ENCODE measurements at regions not wholly inside any gene's neighbourhood (a gene's known extent, or its start where the extent isn't known, plus 50 kb on each side); places are given as distances from the start of the nearest gene placed in this dataset.

DNA sequence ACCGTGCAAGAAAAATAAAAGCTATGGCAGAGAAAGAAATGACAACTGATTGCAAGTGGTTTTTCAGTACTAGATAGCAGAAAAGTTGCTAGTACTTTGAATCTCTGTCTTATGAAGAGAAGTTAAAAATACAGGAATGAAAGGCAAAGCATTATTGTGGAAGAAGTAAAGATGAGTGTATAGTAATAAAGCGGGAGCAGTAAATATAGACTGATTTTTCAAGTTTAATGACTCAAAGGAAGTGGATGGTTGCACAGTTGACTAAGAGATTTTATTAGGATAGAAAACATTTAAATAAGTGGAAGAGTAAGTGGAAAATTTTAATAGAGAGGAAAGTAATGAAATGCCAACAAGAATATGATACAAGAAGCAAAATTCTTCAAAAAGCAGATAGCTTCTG lies 1076.1 kb upstream of the CADM2 start:
- TF ChIP-seq, protein P1, sequence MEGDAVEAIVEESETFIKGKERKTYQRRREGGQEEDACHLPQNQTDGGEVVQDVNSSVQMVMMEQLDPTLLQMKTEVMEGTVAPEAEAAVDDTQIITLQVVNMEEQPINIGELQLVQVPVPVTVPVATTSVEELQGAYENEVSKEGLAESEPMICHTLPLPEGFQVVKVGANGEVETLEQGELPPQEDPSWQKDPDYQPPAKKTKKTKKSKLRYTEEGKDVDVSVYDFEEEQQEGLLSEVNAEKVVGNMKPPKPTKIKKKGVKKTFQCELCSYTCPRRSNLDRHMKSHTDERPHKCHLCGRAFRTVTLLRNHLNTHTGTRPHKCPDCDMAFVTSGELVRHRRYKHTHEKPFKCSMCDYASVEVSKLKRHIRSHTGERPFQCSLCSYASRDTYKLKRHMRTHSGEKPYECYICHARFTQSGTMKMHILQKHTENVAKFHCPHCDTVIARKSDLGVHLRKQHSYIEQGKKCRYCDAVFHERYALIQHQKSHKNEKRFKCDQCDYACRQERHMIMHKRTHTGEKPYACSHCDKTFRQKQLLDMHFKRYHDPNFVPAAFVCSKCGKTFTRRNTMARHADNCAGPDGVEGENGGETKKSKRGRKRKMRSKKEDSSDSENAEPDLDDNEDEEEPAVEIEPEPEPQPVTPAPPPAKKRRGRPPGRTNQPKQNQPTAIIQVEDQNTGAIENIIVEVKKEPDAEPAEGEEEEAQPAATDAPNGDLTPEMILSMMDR (IDR thresholded peaks at IDR 0.05), result no peak
- Histone ChIP-seq H3K27me3 (no peaks in the 10 kb centered on the region), H3K36me3 (no peaks in the 10 kb centered on the region), H3K4me3 (no peak overlapping the region), H3K9me3 (no peaks in the 10 kb centered on the region), H3K4me1 (no peaks in the 10 kb centered on the region), H3K27ac (no peak overlapping the region)
- intact Hi-C loops (cut with DNase I; ENCODE audit: low total_unique reads), result no loop called here
- DNase-seq, result no peak

- Histone ChIP-seq H3K4me1 (no peaks in the 10 kb centered on the region), H3K9me3 (no peaks in the 10 kb centered on the region), H3K27ac (no peak overlapping the region), H3K36me3 (no peaks in the 10 kb centered on the region), H3K4me3 (no peak overlapping the region), H3K27me3 (no peaks in the 10 kb centered on the region)
- intact Hi-C loops (cut with DNase I; ENCODE audit: low total_unique reads), result no loop called here
- DNase-seq, result no peak
- TF ChIP-seq, protein P1 (IDR thresholded peaks at IDR 0.05), result no peak
These were observed 1068.6 kb upstream of the CADM2 start for GRCh38 chr3:83890039-83890762.

DNA sequence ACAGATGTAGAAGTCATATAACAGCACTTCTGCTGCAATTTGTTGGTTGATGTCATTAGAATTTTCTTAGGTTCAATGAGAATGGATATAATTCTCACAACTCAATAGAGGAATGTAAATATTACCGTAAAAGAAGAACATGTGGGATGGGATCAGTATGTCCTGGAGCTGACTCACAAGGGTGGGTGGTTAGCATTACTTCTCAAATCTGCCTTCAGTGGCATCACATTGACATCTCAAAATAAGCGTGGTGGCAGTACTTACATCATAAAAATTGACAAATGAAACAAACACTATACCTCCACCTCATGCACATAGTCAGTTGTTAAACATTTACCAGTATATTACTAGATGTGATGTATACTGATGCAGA lies 1068.0 kb upstream of the CADM2 start:
- Histone ChIP-seq H3K27ac (no peak overlapping the region), H3K27me3 (no peaks in the 10 kb centered on the region), H3K9me3 (no peaks in the 10 kb centered on the region), H3K4me3 (no peak overlapping the region), H3K4me1 (no peaks in the 10 kb centered on the region), H3K36me3 (no peaks in the 10 kb centered on the region)
- DNase-seq, result no peak
- TF ChIP-seq, protein P1 (IDR thresholded peaks at IDR 0.05), result no peak
- intact Hi-C loops (cut with DNase I; ENCODE audit: low total_unique reads), result no loop called here

GRCh38 chr3:83894223-83894622 lies 1064.6 kb upstream of the CADM2 start:
- Histone ChIP-seq H3K27me3 (no peaks in the 10 kb centered on the region), H3K4me3 (no peak overlapping the region), H3K36me3 (no peaks in the 10 kb centered on the region), H3K9me3 (no peaks in the 10 kb centered on the region), H3K27ac (no peak overlapping the region), H3K4me1 (no peaks in the 10 kb centered on the region)
- TF ChIP-seq, protein P1 (IDR thresholded peaks at IDR 0.05), result no peak
- intact Hi-C loops (cut with DNase I; ENCODE audit: low total_unique reads), result no loop called here
- no peak for DNase-seq

DNA sequence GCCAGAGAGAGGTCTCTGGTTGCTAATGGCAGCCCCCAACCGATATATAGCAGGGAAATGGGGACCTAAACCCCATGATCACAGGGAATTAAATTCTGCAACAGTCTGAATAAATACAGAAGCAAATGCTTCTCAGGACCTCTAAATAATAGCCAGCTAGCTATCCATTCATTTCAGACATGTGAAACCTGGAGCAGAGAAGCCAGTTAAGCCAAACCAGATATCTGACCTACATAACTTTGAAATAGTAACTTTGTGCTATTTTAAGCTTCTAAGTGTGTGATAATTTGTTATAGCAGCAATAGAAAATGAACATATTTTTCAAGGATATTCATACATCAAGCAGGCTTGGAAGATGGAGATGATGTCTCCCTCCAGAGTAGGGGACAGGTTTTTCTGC lies 1062.9 kb upstream of the CADM2 start:
- intact Hi-C loops (cut with DNase I; ENCODE audit: low total_unique reads), result loop anchor here (5.0 kb wide), 1 partner anchor 254 kb away; no protein-coding TSS in a partner anchor

More for the DNA sequence above, 1062.9 kb upstream of the CADM2 start:
- Histone ChIP-seq H3K36me3 (no peaks in the 10 kb centered on the region), H3K4me1 (no peaks in the 10 kb centered on the region), H3K4me3 (no peak overlapping the region), H3K9me3 (no peaks in the 10 kb centered on the region), H3K27ac (no peak overlapping the region), H3K27me3 (no peaks in the 10 kb centered on the region)
- TF ChIP-seq, protein P1 (IDR thresholded peaks at IDR 0.05), result no peak
- DNase-seq, result no peak
